ENCODE measurements at regions not wholly inside any gene's neighbourhood (a gene's known extent, or its start where the extent isn't known, plus 50 kb on each side); places are given as distances from the start of the nearest gene placed in this dataset.
A peak's percentile ranks its signal among the peaks of the same experiment; 100 is the strongest.

- DNase-seq (ENCODE audit: extremely low read depth in 1 of 2, low read depth in 1 of 2) = no peak
Measured at GRCh38 chr17:57174591-57174990, 81.7 kb upstream of the MSI2 start.

- peak in 1 of 2 donors; percentile 8 for DNase-seq (ENCODE audit: extremely low read depth in 1 of 2, low read depth in 1 of 2)
Measured at GRCh38 chr17:57178839-57179238, 77.5 kb upstream of the MSI2 start.

- DNase-seq (ENCODE audit: extremely low read depth in 1 of 2, low read depth in 1 of 2) = no peak
Measured at GRCh38 chr17:57182621-57183020, 73.7 kb upstream of the MSI2 start.

GRCh38 chr17:57186226-57187019 lies 69.9 kb upstream of the MSI2 start:
- DNase-seq (ENCODE audit: extremely low read depth in 1 of 2, low read depth in 1 of 2) = no peak

- no peak for DNase-seq (ENCODE audit: extremely low read depth in 1 of 2, low read depth in 1 of 2)
Measured at GRCh38 chr17:57187391-57187790, 68.9 kb upstream of the MSI2 start.

- no peak for DNase-seq (ENCODE audit: extremely low read depth in 1 of 2, low read depth in 1 of 2)
Measured at GRCh38 chr17:57195785-57196460, 60.4 kb upstream of the MSI2 start.

- no peak for DNase-seq (ENCODE audit: extremely low read depth in 1 of 2, low read depth in 1 of 2)
Measured at GRCh38 chr17:57197466-57198071, 58.8 kb upstream of the MSI2 start.

GRCh38 chr17:57201481-57201880 lies 54.8 kb upstream of the MSI2 start:
- no peak for DNase-seq (ENCODE audit: extremely low read depth in 1 of 2, low read depth in 1 of 2)

GRCh38 chr17:57203040-57203439 lies 53.3 kb upstream of the MSI2 start:
- no peak for DNase-seq (ENCODE audit: extremely low read depth in 1 of 2, low read depth in 1 of 2)

All from stimulated activated CD8-positive, alpha-beta memory T cell treated with anti-CD3 and anti-CD28 coated beads, Interleukin-7, amount 100 ng/mL, for 48 hours (primary cell).